HG03045 (cell line): ENCODE measurements at regions not wholly inside any gene's neighbourhood (a gene's known extent, or its start where the extent isn't known, plus 50 kb on each side); places are given as distances from the start of the nearest gene placed in this dataset.

Experiments
- ATAC-seq: cut with Tn5 transposase; IDR thresholded peaks from one replicate; pipeline ENCODE4 v1.9.1; 2021; ENCODE audit warnings: mild to moderate bottlenecking, moderate library complexity; ENCODE audit not compliant: unreplicated experiment

DNA sequence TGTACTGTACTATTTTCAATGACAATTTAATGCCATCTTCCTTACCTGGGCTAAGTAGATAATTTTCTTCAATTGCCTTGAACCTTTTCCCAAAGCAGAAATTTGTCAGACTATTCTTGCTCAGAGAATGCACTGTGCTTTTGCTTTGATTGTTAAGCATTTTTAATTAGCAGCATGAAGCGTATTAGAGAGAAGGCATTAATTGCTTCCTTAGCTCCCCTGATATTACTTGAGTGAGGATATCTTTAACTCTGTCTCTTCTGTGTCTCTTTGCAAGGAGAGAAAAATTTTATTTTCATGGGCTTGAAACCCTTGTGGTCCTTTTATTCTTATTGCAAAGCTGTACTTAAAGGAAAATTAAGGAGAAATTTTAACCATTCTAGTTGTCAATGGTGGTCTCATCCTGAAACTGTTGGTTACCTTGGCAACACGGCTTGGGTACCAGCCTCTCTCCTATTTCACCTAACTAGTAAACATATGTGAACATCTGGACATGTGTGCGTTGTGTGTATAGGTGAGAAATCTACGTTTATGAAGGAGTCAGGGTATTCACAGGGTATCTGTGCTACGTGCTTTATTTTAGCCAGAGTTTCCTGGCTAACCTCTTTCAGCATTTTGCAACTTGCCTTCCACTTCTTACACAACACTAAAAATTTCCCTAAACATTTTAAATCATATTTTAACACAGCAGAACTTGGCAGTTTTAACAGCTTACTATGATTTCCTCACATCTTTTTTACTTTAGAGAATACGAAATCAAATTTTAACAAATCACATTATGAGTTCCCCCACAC is 225.5 kb downstream of the KLF5 start:
- no peak for ATAC-seq

DNA sequence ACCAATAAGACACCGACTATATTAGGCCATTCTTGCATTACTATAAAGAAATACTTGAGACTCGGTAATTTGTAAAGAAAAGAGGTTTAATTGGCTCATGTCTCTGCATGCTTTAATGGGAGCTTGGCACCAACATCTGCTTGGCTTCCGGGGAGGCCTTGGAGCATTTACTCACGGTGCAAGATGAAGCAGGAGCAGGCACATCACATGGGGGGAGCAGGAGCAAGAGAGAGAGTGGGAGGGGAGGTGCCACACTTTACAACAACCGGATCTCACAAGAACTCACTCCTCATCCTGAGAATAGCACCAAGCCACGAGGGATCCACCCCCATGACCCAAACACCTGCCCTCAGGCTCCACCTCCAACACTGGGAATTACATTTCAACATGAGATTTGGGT is 224.8 kb downstream of the KLF5 start:
- no peak for ATAC-seq

DNA sequence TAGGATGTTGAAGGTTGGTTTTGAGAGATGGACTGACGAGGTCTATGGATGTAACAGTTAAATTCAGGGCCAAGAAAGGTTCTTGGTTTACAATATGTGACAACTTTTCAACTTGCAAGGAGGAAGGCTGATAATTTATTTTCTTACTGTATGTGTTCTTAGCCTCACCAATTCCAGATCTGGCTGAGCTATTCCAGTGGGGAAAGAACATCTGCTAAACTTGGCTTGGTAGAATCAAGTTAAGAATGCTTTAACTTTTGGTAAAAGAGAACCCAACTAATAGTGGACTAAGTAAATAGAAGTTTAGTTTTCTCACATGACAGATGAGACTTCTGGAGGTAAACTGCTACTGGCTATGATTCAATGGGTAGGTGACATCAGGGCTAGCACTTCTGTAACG is 222.9 kb downstream of the KLF5 start:
- no peak for ATAC-seq

DNA sequence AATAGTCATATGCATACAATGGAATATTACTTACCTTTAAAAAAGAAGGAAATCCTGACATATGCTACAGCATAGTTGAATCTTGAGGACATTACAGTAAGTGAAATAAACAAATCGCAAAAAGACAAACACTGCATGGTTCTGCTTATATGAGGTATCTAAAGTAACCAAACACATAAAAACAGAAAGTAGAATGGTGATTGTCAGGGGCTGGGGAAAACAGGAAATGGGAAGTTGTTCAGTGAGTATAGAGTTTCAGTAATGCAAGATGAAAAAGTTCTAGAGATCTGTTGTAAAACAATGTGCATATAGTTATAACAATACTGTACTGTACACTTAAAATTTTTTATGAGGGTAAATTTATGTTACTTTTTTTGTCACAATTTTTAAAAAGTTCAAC is 219.4 kb downstream of the KLF5 start:
- ATAC-seq: no peak

DNA sequence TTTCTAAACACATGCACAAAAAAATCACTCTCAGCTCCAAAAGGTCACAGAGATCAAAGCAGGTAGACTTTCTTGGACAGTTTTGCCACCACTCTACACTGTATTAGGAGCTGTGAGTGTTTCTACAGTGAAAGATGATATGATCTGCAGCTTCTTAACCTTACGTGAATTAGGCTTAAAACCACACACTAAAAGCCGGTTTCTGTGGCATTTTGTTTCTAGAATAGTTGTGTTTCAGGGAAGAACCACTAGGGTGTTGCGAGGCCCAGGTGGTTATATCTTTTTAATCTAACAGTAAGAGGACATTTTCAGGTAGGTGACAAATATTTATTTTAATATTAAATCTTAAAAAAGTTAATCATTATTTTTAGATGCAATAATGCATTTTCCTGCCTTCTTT is 216.4 kb downstream of the KLF5 start:
- ATAC-seq: no peak

DNA sequence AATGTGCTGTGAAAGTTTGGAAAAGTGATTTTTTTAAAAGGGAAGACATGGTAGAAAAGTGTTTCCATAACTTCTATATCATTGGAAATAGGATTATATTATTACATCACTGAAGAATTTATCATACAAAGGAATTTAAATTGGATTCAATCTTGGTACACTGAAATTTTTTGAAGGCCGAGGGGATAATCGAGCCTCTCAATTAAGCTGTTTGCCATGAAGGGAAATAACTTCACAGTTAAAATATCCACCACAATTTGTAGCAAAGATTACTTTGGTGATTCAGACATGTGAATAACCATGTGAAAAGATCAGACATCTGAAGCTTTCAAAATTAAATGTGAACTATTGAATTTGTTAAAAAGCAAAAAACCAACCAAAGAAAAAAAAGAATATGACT is 215.3 kb downstream of the KLF5 start:
- ATAC-seq: no peak

DNA sequence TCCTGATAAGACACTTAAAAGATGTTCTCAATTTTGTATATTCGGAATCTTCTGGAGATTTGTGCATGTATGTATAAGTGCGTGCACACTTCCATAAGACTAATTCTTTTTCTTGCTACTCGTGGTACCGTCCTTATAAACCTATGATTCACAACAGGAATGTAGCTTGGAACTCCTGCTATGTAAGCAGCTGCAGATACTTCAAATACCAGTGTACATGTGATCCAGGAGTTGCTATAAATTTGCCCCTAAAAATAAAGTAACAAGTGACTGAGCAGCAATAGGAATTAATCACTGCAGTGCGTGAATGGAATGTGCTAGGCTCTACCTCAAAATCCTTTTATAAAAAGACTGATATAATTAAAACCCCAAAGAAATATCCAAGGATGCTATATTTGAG is 214.9 kb downstream of the KLF5 start:
- ATAC-seq: no peak

DNA sequence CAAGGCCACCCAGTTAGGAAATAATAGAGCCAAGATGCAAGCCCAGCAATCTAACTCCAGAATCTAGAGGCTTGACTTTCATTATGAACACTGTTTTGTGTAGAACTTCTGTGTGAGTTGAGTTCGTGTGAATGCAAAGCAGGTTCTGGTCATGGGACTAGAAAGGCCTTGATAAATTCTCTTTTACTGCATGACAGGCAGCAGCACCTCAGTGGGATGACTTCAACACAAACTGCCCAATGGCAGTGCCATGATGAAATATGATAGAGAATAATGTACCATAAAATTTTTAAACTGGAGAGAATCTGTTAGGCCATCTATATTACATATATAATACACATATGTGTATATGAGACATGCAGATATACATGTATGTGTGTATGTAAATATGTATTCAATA is 214.5 kb downstream of the KLF5 start:
- ATAC-seq: no peak

DNA sequence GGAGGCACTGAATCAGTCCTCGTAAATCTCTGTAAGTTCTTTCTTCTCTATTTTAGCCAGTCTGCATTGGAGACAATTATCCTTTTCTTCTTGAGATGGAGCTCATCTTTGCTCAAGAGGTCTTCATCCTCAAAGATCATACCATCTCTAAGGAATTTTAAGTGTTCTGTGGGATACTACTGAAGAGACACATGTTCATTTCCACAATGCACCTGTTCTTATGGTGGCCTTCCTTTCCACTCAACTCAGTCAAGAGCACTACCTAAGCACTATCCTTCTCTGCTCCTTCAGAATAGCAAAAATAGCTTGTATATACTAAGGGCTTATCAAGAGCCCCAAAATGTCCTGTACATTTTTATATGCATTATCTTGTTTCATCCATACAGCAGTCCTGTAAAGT is 214.0 kb downstream of the KLF5 start:
- no peak for ATAC-seq

DNA sequence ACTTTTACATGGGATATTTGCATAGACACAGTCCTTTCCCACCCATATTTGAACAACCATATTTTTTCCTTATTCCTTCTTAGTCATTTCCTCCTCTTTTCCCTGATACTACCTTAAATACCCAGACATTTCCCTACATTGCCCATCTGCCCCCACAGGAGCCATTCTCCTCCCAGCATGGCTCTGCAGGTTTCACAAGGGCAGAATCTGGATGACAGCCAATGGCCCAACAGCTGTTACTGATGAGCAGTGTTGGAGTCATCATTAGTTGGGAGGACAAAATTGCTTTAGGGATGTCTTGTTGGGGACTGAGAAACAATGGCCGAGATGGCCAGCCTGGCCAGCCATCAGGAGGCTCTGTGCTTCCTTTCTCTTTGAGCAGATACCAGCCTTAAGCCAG is 209.5 kb downstream of the KLF5 start:
- ATAC-seq: no peak

DNA sequence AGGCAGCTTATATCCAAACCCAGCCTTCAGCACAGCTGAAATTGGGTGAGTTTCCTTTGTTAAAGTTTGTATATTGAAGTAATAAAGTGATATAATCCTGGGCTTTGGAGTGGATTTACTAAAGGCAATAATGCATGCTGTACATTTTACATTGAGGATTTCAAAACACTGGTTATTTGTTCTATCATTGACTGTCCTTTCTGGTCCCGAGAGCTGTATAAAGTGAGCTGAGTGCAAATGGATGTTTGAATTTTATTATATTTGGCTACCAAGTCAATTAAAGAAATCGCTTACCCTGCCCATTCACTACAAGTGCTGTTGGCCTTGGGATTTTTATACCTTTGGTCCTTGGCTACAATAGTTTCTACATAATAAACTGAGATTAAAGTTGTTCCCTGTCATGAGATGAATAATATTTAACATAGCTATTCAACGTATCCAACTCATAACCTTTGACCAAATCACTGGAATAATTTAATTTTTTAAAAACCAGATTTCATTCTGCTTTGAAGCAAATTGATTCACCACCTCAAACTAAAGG is 207.9 kb downstream of the KLF5 start:
- ATAC-seq: no peak

DNA sequence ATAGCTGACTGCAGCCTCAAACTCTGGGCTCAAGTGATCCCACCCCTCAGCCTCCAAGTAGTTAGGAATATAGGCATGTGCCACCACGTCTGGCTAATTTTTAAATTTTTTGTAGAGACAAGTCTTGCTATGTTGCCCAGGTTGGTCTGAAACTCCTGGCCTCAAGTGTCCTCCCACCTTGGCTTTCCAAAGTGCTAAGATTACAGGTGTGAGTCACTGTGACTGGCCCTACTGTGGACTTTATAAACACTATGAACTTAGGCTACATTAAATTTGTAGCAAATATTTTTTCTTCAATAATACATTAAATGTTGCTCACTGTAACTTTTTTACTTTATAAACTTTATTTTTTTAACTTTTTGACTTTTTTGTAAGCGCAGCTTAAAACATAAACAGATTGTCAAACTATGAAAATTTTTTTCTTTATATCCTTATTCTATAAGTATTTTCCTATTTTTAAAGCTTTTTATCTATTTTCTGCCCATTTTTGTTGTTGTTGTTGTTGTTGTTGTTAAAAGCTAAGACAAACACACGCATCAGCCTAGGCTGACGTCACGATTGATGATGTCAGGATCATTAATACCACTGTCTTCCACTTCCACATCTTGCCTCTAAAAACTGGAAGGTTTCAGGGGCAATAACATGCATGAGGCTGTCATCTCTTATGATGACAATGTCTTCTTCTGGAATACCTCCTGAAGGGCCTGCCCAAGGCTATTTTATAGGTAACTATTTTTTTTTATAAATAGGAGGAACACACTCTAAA is 204.2 kb downstream of the KLF5 start:
- no peak for ATAC-seq

DNA sequence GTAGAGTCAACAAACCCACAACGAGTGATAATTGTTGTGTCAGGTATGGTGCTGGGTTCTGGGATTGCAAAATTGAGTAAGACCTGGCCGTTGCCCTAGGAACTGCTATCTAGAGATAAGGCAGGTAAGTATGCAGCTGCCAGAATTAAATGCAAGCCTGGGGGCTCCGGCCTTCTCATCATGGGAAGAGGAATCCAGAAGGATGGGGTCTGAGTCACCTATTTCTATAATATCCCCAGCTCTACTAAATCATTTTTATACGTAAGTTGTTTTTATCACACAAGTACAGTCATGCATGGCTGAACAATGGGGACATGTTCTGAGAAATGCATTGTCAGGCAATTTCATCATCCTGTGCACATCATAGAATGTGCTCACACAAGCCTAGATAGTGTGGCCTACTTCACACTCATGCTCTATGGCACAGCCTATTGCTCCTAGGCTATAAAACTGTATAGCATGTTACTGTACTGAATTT is 203.0 kb downstream of the KLF5 start:
- ATAC-seq: no peak

DNA sequence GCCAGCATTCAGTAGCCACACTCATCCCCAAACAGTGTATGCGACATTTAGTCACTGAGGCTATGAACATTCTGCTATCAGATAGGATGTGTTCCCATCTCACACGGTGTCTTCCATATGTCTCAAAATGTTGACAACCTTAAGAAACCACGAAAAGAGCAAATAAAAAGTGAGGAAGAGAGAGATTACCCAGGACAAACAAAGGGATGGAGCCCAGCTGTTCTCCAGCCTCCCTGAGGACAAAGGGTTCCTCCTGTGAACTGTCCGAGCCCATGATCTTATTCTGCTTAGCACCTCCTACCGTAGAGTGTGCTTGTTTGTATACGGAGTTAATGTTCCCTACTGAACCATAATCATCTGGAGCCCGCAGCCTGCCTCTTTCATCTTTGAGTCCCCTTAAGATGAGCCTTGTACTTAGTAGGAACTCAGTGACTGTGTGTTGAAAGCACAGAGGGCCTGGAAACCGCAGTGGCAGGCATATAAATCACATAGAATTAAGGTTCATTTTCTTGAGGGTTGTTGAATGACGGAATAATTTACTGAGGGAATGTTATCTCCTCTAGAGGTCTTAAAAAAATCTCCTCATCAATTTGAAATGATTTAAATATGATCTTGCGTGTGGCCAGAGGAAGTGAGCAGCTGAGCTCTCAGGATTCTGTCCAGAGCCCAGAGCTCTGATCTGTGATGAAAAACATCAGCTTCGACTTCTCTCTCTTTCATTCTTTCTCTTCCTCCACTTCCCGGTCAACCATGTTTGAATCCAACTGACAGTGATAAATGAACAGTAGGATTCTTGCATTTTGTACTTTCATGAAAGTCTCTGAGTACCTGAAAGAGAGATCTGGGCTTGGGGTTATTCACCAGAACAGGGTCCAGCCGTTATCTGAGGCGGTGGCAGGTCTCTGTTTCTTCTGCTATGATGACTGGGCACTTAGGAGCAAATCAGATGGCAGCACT is 200.5 kb downstream of the KLF5 start:
- no peak for ATAC-seq

DNA sequence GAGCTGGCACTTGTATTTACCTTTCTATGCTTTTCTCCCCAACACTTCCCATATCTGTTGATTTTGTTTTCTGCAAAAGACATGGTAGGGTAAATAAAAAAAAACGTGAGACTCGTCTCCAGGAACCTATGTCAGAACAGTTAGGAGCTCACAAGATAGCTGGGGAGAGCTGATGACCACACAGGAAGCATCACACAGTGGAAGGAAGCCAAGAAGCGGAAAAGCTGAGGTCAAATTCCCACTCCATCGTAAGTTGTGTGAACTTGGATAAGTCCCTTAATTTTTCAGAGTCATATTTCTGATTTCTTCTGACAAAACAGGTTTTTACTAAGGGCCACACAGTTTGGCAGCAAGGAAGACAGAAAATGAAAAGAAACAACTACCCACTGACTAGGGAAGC is 199.6 kb downstream of the KLF5 start:
- no peak for ATAC-seq

DNA sequence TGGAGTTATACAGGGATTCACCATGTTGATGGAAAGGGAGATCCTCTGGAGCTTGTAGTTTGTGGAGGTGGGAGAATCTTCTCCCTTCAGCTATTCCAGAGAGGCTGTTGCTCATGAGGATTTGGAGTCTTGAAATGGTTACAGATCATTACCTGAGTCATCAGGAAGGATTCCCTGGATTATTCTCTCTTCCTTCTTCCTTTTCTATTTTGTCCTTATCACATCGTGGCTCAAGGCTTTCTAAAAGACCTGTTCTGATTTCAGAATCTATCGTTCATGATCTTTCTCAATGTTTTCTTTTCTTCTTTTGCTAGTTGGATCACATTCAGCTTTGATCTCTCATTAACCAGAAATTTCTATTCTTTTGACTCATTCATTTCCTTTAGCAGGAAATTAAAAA is 196.0 kb downstream of the KLF5 start:
- no peak for ATAC-seq

DNA sequence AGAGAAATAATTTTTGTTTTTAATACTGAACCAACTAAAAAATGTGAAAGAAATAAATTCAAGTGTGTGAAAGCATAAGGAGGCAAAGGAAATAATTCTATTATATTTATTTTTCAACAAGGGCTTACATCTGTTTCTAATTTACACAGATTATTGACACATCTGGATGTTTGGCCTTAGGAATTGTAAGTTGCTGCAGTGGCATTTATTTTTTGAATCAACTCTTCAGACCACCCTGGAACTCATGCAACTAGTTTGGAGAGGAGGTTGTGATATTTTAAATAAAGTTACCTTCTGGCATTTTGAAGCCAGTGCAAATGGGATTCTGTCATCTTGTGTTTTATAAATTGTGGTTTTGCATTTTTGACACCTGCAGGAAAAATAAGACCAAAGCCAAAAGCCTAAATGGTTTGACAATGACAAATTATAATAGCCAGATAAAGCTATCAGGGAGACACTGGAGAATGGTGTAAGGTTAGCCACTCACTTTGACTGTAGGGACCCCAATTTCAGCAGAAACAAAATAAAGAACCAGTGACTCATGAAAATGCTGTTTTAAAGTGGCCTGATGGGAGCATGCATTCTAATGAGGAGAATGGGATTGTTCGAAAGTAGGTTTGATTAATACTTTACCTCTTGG is 192.9 kb downstream of the KLF5 start:
- no peak for ATAC-seq

DNA sequence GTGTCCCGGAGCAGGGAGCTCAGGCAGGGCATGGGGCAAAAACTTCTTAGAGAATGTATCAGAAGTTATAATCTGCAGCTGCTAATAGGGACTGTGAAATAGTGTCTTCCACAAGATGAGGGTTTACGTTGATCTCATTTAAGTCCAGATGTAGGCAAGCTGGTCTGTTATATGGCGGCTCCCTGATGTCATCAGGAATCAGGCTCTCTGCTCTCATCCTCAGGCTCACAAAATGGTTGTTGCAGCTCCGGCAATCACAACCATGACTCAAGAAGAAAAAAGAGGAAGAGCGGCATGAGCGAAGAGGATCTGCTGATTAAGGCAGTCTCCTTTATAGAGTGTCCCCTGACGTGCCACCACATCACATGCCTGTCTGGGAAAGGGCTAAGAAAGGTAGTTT is 191.3 kb downstream of the KLF5 start:
- no peak for ATAC-seq

DNA sequence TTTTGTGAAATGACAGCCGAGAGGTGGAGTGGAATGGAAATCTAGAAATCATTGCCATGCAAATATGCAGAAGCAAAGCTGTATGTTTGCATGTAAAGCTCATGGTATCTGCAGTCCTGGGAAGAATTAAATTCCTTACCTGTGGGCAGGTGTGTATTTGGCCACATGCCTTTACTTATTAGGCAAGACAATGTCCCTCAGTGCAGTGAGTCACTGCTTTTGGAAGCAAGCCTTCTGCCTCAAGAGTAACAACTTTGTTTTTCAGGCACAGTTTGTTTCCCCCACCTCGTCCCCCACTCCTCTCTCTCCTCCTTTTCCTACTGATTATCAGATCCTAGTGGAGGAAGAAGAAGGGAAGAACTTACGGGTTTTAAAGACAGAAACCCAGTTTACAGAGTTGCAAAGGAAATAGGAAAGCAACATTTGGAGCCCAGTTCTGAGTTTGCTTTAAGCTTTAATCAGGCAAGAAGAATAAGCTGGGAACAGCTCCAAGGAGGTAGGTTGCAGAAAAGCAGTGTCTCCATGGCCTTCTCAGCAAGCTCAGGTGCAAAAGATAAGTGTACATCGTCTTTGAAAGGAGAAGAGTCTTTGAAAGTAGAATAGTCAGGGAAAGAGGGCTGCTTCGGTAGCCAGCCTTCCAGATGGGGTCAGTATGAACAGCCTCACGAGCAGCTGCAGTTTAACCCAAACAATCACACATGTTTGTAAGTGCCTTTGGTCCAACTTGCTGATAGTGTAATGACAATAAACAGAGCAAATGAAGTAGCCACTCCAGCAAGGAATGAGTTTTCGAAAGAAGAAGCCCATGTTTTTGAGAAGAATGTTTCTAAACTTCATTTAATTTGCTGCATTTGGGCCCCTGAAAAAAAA is 190.1 kb downstream of the KLF5 start:
- no peak for ATAC-seq

DNA sequence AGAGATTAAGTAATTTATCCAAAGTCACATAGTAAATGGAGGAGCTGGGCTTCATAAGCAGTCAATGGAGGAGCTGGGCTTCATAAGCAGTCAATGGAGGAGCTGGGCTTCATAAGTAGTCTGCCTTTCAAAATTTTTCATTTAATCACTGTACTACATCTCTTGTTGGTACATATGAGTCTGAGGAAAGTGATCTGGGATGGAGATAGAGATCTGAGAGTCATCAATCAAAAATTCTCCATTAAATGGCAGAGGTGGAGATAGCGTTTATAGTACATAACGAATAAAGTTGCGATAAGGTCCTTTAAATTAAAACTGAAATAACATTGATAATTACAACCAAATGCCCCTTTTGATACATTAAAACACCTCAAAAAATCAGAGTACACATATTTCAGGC is 189.3 kb downstream of the KLF5 start:
- no peak for ATAC-seq
